DOHH2 (cell line): ENCODE measurements at regions not wholly inside any gene's neighbourhood (a gene's known extent, or its start where the extent isn't known, plus 50 kb on each side); places are given as distances from the start of the nearest gene placed in this dataset.

Source experiments
- EZH2phosphoT487 ChIP-seq: fragments of 200-600 bp; sonication (generic); IDR thresholded peaks from 2 replicates; pipeline ENCODE4 v1.6.1; 2017; ENCODE audit warnings: borderline replicate concordance, mild to moderate bottlenecking, antibody characterized with exemption, low read length, moderate library complexity, mixed read lengths
- TF ChIP-seq, protein P1 (sequence below): fragments of 200-600 bp; sonication (generic); IDR thresholded peaks from one replicate; pipeline ENCODE4 v1.5.1; 2014; ENCODE audit warnings: antibody characterized with exemption, mild to moderate bottlenecking, low read depth, low read length; ENCODE audit not compliant: poor library complexity, severe bottlenecking

- TF ChIP-seq, protein P1, sequence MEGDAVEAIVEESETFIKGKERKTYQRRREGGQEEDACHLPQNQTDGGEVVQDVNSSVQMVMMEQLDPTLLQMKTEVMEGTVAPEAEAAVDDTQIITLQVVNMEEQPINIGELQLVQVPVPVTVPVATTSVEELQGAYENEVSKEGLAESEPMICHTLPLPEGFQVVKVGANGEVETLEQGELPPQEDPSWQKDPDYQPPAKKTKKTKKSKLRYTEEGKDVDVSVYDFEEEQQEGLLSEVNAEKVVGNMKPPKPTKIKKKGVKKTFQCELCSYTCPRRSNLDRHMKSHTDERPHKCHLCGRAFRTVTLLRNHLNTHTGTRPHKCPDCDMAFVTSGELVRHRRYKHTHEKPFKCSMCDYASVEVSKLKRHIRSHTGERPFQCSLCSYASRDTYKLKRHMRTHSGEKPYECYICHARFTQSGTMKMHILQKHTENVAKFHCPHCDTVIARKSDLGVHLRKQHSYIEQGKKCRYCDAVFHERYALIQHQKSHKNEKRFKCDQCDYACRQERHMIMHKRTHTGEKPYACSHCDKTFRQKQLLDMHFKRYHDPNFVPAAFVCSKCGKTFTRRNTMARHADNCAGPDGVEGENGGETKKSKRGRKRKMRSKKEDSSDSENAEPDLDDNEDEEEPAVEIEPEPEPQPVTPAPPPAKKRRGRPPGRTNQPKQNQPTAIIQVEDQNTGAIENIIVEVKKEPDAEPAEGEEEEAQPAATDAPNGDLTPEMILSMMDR = no peak
- no peak for TF ChIP-seq EZH2phosphoT487
Observed at GRCh38 chr6:77019081-77019480, 444.2 kb downstream of the HTR1B start.
